ENCODE measurements at regions not wholly inside any gene's neighbourhood (a gene's known extent, or its start where the extent isn't known, plus 50 kb on each side); places are given as distances from the start of the nearest gene placed in this dataset.

- Histone ChIP-seq H4K20me1 (replicated peaks in 1 of 2; ENCODE audit: control insufficient read depth in 1 of 2, insufficient read depth in 2 of 2, low read length in 2 of 2) (no peaks in the 10 kb centered on the region), H2BK15ac (ENCODE audit: low read length) (no peak overlapping the region), H2AFZ (ENCODE audit: low read length) (no peak overlapping the region), H3K4me3 (ENCODE audit: extremely low read depth in 1 of 4, insufficient read depth in 2 of 4, low read depth in 3 of 4, low read length in 4 of 4) (no peak overlapping the region), H3K56ac (replicated peaks; ENCODE audit: insufficient read length, low read depth, low read length) (no peak overlapping the region), H3K23ac (ENCODE audit: insufficient read length) (no peak overlapping the region), H3K4ac (replicated peaks; ENCODE audit: insufficient read length, low read depth, low read length) (no peak overlapping the region), H4K8ac (ENCODE audit: extremely low read depth, insufficient read depth, low read length) (no peak overlapping the region), H4K91ac (replicated peaks; ENCODE audit: insufficient read length, low read length) (no peak overlapping the region), H4K5ac (ENCODE audit: insufficient read length, low read depth, low read length) (no peak overlapping the region), H3K9me3 (ENCODE audit: insufficient read depth in 2 of 2, low read depth in 1 of 2, low read length in 1 of 2) (no peaks in the 10 kb centered on the region), H2BK12ac (ENCODE audit: low read depth, low read length) (no peak overlapping the region), H3K4me1 (replicated peaks in 1 of 4; ENCODE audit: control insufficient read depth in 3 of 4, insufficient read depth in 4 of 4, low read length in 3 of 4) (no peaks in the 10 kb centered on the region), H2BK20ac (ENCODE audit: low read length) (no peak overlapping the region), H3K23me2 (ENCODE audit: low read depth, low read length) (no peaks in the 10 kb centered on the region), H3K18ac (ENCODE audit: extremely low read depth, low read length) (no peak overlapping the region), H3K36me3 (ENCODE audit: control insufficient read depth in 2 of 4, insufficient read depth in 4 of 4, low read length in 3 of 4) (no peaks in the 10 kb centered on the region), H3K14ac (ENCODE audit: insufficient read length) (no peak overlapping the region), H3K9ac (replicated peaks in 1 of 4; ENCODE audit: extremely low read depth in 1 of 4, low read depth in 3 of 4, low read length in 3 of 4) (no peak overlapping the region), H2BK120ac (replicated peaks; ENCODE audit: low read depth, low read length) (no peak overlapping the region), H3K79me1 (ENCODE audit: low read depth, low read length) (no peaks in the 10 kb centered on the region), H3K4me2 (ENCODE audit: insufficient read depth in 1 of 2, low read depth in 2 of 2, low read length in 2 of 2) (no peak overlapping the region), H2AK5ac (ENCODE audit: low read depth, low read length) (no peak overlapping the region), H3K27me3 (replicated peaks in 1 of 4; ENCODE audit: control insufficient read depth in 3 of 4, extremely low read depth in 1 of 4, insufficient read depth in 3 of 4, low read length in 3 of 4) (no peaks in the 10 kb centered on the region; a peak in 1 of 7 replicates), H3K79me2 (ENCODE audit: control insufficient read depth in 1 of 2, insufficient read depth in 2 of 2, low read length in 2 of 2) (no peaks in the 10 kb centered on the region), H2BK5ac (ENCODE audit: low read depth, low read length) (no peak overlapping the region), H3K27ac (ENCODE audit: low read depth, low read length) (no peak overlapping the region)
- WGBS, 2 experiments (ENCODE audit: extremely low coverage in 1 of 2, insufficient coverage in 1 of 2, insufficient read length in 1 of 2, insufficient replicate concordance in 2 of 2, low coverage in 1 of 2, low lambda C conversion rate in 2 of 2, missing lambda C conversion rate in 1 of 2): 94% methylated on average over 2 of the region's 2 CpGs; no CpG with 5 or more reads in 1 of the 2 experiments
- ChIA-PET CTCF (ENCODE audit: partially characterized antibody) (no interaction called here), POLR2A (ENCODE audit: partially characterized antibody) (no interaction called here)
- FAIRE-seq (no peak), DNase-seq (ENCODE audit: low read depth in 1 of 2, low spot score in 2 of 2) (no peak)
- TF ChIP-seq NRF1 (IDR thresholded peaks at IDR 0.05; ENCODE audit: low read depth, low read length): no peak
- TF ChIP-seq ASH2L (IDR thresholded peaks at IDR 0.05; ENCODE audit: low read length): no peak
- no peak for TF ChIP-seq CREB1 (IDR thresholded peaks at IDR 0.05)
- TF ChIP-seq JUND (IDR thresholded peaks at IDR 0.05; ENCODE audit: low read length): no peak
- TF ChIP-seq RAD21 (IDR thresholded peaks at IDR 0.05 in 1 of 2, conservative IDR thresholded peaks at IDR 0.05 in 1 of 2; ENCODE audit: low read depth in 2 of 2, low read length in 2 of 2): no peak
- no peak for TF ChIP-seq CHD2 (IDR thresholded peaks at IDR 0.05; ENCODE audit: low read length)
- TF ChIP-seq SP1 (IDR thresholded peaks at IDR 0.05; ENCODE audit: low read depth, low read length): no peak
- TF ChIP-seq JUN (IDR thresholded peaks at IDR 0.05; ENCODE audit: low read depth, low read length): no peak
- no peak for TF ChIP-seq TAF1 (IDR thresholded peaks at IDR 0.05; ENCODE audit: low read depth, low read length)
- no peak for TF ChIP-seq SUZ12 (IDR thresholded peaks at IDR 0.05; ENCODE audit: low read length)
- TF ChIP-seq CEBPB (IDR thresholded peaks at IDR 0.05; ENCODE audit: low read depth, low read length): no peak
- no peak for TF ChIP-seq CTCF (IDR thresholded peaks at IDR 0.05; ENCODE audit: control extremely low read depth in 1 of 3, insufficient read depth in 1 of 3, low read depth in 1 of 3, low read length in 3 of 3)
- no peak for TF ChIP-seq SIRT6 (IDR thresholded peaks at IDR 0.05; ENCODE audit: low read length)
- no peak for TF ChIP-seq POLR2A (IDR thresholded peaks at IDR 0.05; ENCODE audit: control extremely low read depth in 1 of 2, low read depth in 2 of 2, low read length in 2 of 2)
- no peak for TF ChIP-seq POLR2AphosphoS5 (IDR thresholded peaks at IDR 0.05; ENCODE audit: low read depth, low read length)
Observed at GRCh38 chr1:232351335-232351734, 278.6 kb downstream of the SIPA1L2 start.

Data from H1 (cell line).